Smooth muscle cell (in vitro differentiated cells): ENCODE measurements at regions not wholly inside any gene's neighbourhood (a gene's known extent, or its start where the extent isn't known, plus 50 kb on each side); places are given as distances from the start of the nearest gene placed in this dataset.
"Not testable (repeated sequence)": the region's sequence is repeated elsewhere in the genome, so short reads cannot be mapped to it uniquely, and the experiment has no call there.

Experiments
- DNase-seq: peaks from one replicate; lab custom pipeline; 2025; ENCODE audit not compliant: unreplicated experiment; lab: John Stamatoyannopoulos, UW
- H2AFZ ChIP-seq: fragments of 200-600 bp; sonication (generic); 2 replicates; pipeline ENCODE4 v1.6.0; 2016; ENCODE audit warnings: antibody characterized with exemption, low read depth, mild to moderate bottlenecking
- H3F3A ChIP-seq: fragments of 200-600 bp; sonication (generic); 2 replicates; pipeline ENCODE4 v1.6.0; 2017; ENCODE audit warnings: antibody characterized with exemption, low read depth
- H3K27ac ChIP-seq: fragments of 200-600 bp; sonication (generic); 2 replicates; pipeline ENCODE4 v1.5.1; 2016; ENCODE audit warnings: low read depth, mild to moderate bottlenecking
- H3K27me3 ChIP-seq: fragments of 200-600 bp; sonication (generic); 2 replicates; pipeline ENCODE4 v1.6.1; 2016; ENCODE audit warnings: low read depth, mild to moderate bottlenecking
- H3K36me3 ChIP-seq: fragments of 200-600 bp; sonication (generic); 2 replicates; pipeline ENCODE4 v1.5.1; 2016; ENCODE audit warnings: low read depth
- H3K4me1 ChIP-seq: fragments of 200-600 bp; sonication (generic); 2 replicates; pipeline ENCODE4 v1.5.1; 2016; ENCODE audit warnings: low read depth
- H3K4me2 ChIP-seq: fragments of 200-600 bp; sonication (generic); 2 replicates; pipeline ENCODE4 v1.6.0; 2016; ENCODE audit warnings: mild to moderate bottlenecking
- H3K4me3 ChIP-seq: fragments of 200-600 bp; sonication (generic); 2 replicates; pipeline ENCODE4 v1.5.1; 2016; ENCODE audit warnings: mild to moderate bottlenecking
- H3K79me2 ChIP-seq: fragments of 200-600 bp; sonication (generic); 2 replicates; pipeline ENCODE4 v1.6.0; 2016; ENCODE audit warnings: low read depth, mild to moderate bottlenecking
- H3K9ac ChIP-seq: fragments of 200-600 bp; sonication (generic); 2 replicates; pipeline ENCODE4 v1.6.0; 2016; ENCODE audit warnings: low read depth
- H3K9me3 ChIP-seq: fragments of 200-600 bp; sonication (generic); replicated peaks from 2 replicates; pipeline ENCODE4 v1.5.1; 2016; ENCODE audit warnings: low read depth
- H4K20me1 ChIP-seq: fragments of 200-600 bp; sonication (generic); 2 replicates; pipeline ENCODE4 v1.6.0; 2016; ENCODE audit warnings: low read depth
- CTCF ChIP-seq: fragments of 200-600 bp; sonication (generic); IDR thresholded peaks from 2 replicates; pipeline ENCODE4 v1.5.1; 2017; ENCODE audit warnings: borderline replicate concordance, mild to moderate bottlenecking, antibody characterized with exemption; ENCODE audit not compliant: insufficient read depth, poor library complexity, severe bottlenecking
- WGBS: methylation state at CpG from one replicate; pipeline ENCODE4 v1.1.7; 2016; ENCODE audit warnings: low lambda C conversion rate; 5-methylcytosine and 5-hydroxymethylcytosine counted together

GRCh38 chr12:59115995-59116394 lies 195.7 kb upstream of the LRIG3 start:
- no peaks in the 10 kb centered on the region for H3K36me3 ChIP-seq
- no peaks in the 10 kb centered on the region for H3K9me3 ChIP-seq
- no peaks in the 10 kb centered on the region for H3F3A ChIP-seq
- H3K27me3 ChIP-seq = no peaks in the 10 kb centered on the region
- no peak for DNase-seq
- H3K4me1 ChIP-seq = peaks cover 5% of the 10 kb centered on the region
- no peak overlapping the region for H3K4me2 ChIP-seq
- no peaks in the 10 kb centered on the region for H3K79me2 ChIP-seq
- H3K9ac ChIP-seq = no peak overlapping the region
- no peak overlapping the region for H3K4me3 ChIP-seq
- no peak overlapping the region for H3K27ac ChIP-seq
- H4K20me1 ChIP-seq = no peaks in the 10 kb centered on the region
- TF ChIP-seq CTCF = no peak
- WGBS = 59% methylated on average over 1 of the region's 1 CpG
- H2AFZ ChIP-seq = no peak overlapping the region

- H4K20me1 ChIP-seq = no peaks in the 10 kb centered on the region
- no peak overlapping the region for H3K4me2 ChIP-seq
- no peak overlapping the region for H3K9ac ChIP-seq
- TF ChIP-seq CTCF = no peak
- H3F3A ChIP-seq = no peaks in the 10 kb centered on the region
- H3K36me3 ChIP-seq = no peaks in the 10 kb centered on the region
- H3K27ac ChIP-seq = no peak overlapping the region
- no peaks in the 10 kb centered on the region for H3K27me3 ChIP-seq
- H3K79me2 ChIP-seq = no peaks in the 10 kb centered on the region
- DNase-seq = no peak
- H3K4me3 ChIP-seq = no peak overlapping the region
- peaks cover 5% of the 10 kb centered on the region for H3K4me1 ChIP-seq
- 91% methylated on average over 4 of the region's 4 CpGs for WGBS
- H2AFZ ChIP-seq = no peak overlapping the region
- H3K9me3 ChIP-seq = no peaks in the 10 kb centered on the region
These were observed 195.2 kb upstream of the LRIG3 start for GRCh38 chr12:59115526-59115925.

- Histone ChIP-seq H3K4me2 (no peak overlapping the region), H3F3A (no peaks in the 10 kb centered on the region), H3K27me3 (no peaks in the 10 kb centered on the region), H3K9me3 (no peaks in the 10 kb centered on the region), H4K20me1 (no peaks in the 10 kb centered on the region), H3K4me1 (peaks cover 5% of the 10 kb centered on the region), H3K4me3 (no peak overlapping the region), H2AFZ (no peak overlapping the region), H3K27ac (no peak overlapping the region), H3K79me2 (no peaks in the 10 kb centered on the region), H3K36me3 (no peaks in the 10 kb centered on the region), H3K9ac (no peak overlapping the region)
- 62% methylated on average over 12 of the region's 12 CpGs for WGBS
- TF ChIP-seq CTCF = peak; percentile 84
- peak; percentile 8 for DNase-seq
These were observed 193.7 kb upstream of the LRIG3 start for GRCh38 chr12:59113831-59114615.

- H3K79me2 ChIP-seq = no peaks in the 10 kb centered on the region
- H3K9ac ChIP-seq = no peak overlapping the region
- WGBS = 45% methylated on average over 3 of the region's 3 CpGs
- DNase-seq = no peak
- no peak for TF ChIP-seq CTCF
- H3F3A ChIP-seq = no peaks in the 10 kb centered on the region
- no peak overlapping the region for H3K27ac ChIP-seq
- no peak overlapping the region for H3K4me3 ChIP-seq
- no peaks in the 10 kb centered on the region for H3K36me3 ChIP-seq
- no peaks in the 10 kb centered on the region for H4K20me1 ChIP-seq
- H3K4me2 ChIP-seq = no peak overlapping the region
- no peaks in the 10 kb centered on the region for H3K27me3 ChIP-seq
- no peaks in the 10 kb centered on the region for H3K9me3 ChIP-seq
- no peak overlapping the region for H2AFZ ChIP-seq
- H3K4me1 ChIP-seq = peaks cover 5% of the 10 kb centered on the region
These were observed 191.5 kb upstream of the LRIG3 start for GRCh38 chr12:59111851-59112250.

- H3K9ac ChIP-seq, H3K4me3 ChIP-seq, H4K20me1 ChIP-seq, H3K4me1 ChIP-seq, H3K4me2 ChIP-seq, H3K9me3 ChIP-seq, H3K79me2 ChIP-seq, DNase-seq, H3F3A ChIP-seq, H3K27me3 ChIP-seq, H2AFZ ChIP-seq, H3K36me3 ChIP-seq, H3K27ac ChIP-seq: not testable (repeated sequence)
- 60% methylated on average over 8 of the region's 8 CpGs for WGBS
These were observed 188.2 kb upstream of the LRIG3 start for GRCh38 chr12:59108516-59108915.
